Thyroid gland (tissue), 4 donors: ENCODE measurements at regions not wholly inside any gene's neighbourhood (a gene's known extent, or its start where the extent isn't known, plus 50 kb on each side); places are given as distances from the start of the nearest gene placed in this dataset.

Source experiments
- POLR2A ChIP-seq, 2 donors: fragments of 450-650 bp; IDR thresholded peaks; one replicate each; pipeline ENCODE4 v1.6.1; 2017; ENCODE audit warnings: antibody characterized with exemption in 2 of 2, mild to moderate bottlenecking in 2 of 2, moderate library complexity in 1 of 2
- TF ChIP-seq, protein P1 (sequence below), 6 experiments: fragments of 200-600 bp in 3 of 6; fragments of 450-650 bp in 3 of 6; sonication (generic) in 3 of 6; IDR thresholded peaks; one replicate each; pipeline ENCODE4 v1.5.1; 2016 to 2019; ENCODE audit warnings: antibody characterized with exemption in 6 of 6, mild to moderate bottlenecking in 2 of 6, inconsistent platforms in 1 of 6, moderate library complexity in 1 of 6

DNA sequence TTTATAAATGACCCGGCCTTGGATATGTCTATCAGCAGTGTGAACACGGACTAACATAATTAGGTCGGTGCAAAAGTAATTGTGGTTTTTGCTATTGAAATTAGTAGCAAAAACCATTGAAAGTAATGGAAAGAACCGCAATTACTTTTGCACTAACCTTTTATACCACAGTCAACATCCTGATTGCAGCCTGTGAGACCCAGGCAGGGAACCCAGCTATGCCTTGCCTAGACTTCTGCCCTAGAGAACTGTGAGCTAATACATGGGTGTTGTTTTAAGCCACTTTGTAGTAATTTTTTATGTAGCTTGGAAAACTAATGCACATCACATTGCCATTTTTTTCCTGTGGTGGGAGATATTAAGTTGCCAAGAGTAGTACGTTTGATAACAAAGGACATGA, 120.7 kb downstream of the SCG2 start:
- TF ChIP-seq, protein P1, sequence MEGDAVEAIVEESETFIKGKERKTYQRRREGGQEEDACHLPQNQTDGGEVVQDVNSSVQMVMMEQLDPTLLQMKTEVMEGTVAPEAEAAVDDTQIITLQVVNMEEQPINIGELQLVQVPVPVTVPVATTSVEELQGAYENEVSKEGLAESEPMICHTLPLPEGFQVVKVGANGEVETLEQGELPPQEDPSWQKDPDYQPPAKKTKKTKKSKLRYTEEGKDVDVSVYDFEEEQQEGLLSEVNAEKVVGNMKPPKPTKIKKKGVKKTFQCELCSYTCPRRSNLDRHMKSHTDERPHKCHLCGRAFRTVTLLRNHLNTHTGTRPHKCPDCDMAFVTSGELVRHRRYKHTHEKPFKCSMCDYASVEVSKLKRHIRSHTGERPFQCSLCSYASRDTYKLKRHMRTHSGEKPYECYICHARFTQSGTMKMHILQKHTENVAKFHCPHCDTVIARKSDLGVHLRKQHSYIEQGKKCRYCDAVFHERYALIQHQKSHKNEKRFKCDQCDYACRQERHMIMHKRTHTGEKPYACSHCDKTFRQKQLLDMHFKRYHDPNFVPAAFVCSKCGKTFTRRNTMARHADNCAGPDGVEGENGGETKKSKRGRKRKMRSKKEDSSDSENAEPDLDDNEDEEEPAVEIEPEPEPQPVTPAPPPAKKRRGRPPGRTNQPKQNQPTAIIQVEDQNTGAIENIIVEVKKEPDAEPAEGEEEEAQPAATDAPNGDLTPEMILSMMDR (IDR thresholded peaks at IDR 0.05): no peak
- no peak for TF ChIP-seq POLR2A (IDR thresholded peaks at IDR 0.05)
